Stimulated activated naive B cell treated with anti-CD40 and anti-IgM and Interleukin-4, amounts not matched to agents 10 μg/mL and 1 μg/mL and 100 μg/mL, for 72 hours (primary cell): ENCODE measurements at regions not wholly inside any gene's neighbourhood (a gene's known extent, or its start where the extent isn't known, plus 50 kb on each side); places are given as distances from the start of the nearest gene placed in this dataset.
"Not testable (repeated sequence)": the region's sequence is repeated elsewhere in the genome, so short reads cannot be mapped to it uniquely, and the experiment has no call there.

ENCODE experiments used
- ATAC-seq, 2 donors: fragments of 150-1000 bp; cut with Tn5 transposase; replicated peaks; 2 replicates each; pipeline ENCODE4 v1.10.0; 2021; ENCODE audit warnings: moderate library complexity in 1 of 2
- DNase-seq: peaks from one replicate; pipeline ENCODE4 v3.0.0; 2021
- H3K27ac Mint-ChIP-seq: one replicate; pipeline ENCODE4 v1.8.0; 2022; ENCODE audit warnings: mild to moderate bottlenecking, mixed read lengths
- H3K27me3 Mint-ChIP-seq, 2 donors: one replicate each; pipeline ENCODE4 v1.8.0; 2022; ENCODE audit warnings: mixed read lengths in 2 of 2
- H3K36me3 Mint-ChIP-seq, 2 donors: one replicate each; pipeline ENCODE4 v1.8.0; 2022; ENCODE audit warnings: mixed read lengths in 2 of 2, mild to moderate bottlenecking in 1 of 2
- H3K4me1 Mint-ChIP-seq, 2 donors: one replicate each; pipeline ENCODE4 v1.8.0; 2022; ENCODE audit warnings: mixed read lengths in 2 of 2, mild to moderate bottlenecking in 1 of 2
- H3K4me3 Mint-ChIP-seq, 2 donors: one replicate each; pipeline ENCODE4 v1.8.0; 2022; ENCODE audit warnings: mild to moderate bottlenecking in 2 of 2, mixed read lengths in 2 of 2, moderate library complexity in 1 of 2
- H3K9me3 Mint-ChIP-seq, 2 donors: one replicate each; pipeline ENCODE4 v1.8.0; 2022; ENCODE audit warnings: mixed read lengths in 2 of 2, mild to moderate bottlenecking in 1 of 2

DNA sequence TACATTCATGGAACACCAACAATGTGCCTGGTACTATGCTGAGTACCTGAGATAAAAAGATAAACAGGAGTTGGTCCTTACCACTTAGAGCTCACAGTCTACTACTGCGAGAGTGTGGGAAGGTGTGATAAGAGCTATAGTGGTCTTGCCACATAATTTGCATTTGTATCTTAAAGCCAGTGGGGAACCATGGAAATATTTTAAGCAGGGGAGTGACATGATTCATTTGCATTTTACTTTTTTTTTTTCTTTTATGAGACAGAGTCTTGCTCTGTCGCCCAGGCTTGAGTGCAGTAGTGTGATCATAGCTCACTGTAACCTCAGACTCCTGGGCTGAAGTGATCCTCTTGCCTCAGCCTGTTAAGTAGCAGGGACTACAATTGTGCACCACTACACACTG, 53.6 kb downstream of the SRGAP2 start:
- not testable (repeated sequence) for H3K4me3 Mint-ChIP-seq, H3K9me3 Mint-ChIP-seq, H3K36me3 Mint-ChIP-seq, H3K27ac Mint-ChIP-seq, DNase-seq, H3K27me3 Mint-ChIP-seq
- peaks cover 11% of the 10 kb centered on the region in 2 donors for H3K4me1 Mint-ChIP-seq
- peak; percentile 94 to 96 for ATAC-seq

DNA sequence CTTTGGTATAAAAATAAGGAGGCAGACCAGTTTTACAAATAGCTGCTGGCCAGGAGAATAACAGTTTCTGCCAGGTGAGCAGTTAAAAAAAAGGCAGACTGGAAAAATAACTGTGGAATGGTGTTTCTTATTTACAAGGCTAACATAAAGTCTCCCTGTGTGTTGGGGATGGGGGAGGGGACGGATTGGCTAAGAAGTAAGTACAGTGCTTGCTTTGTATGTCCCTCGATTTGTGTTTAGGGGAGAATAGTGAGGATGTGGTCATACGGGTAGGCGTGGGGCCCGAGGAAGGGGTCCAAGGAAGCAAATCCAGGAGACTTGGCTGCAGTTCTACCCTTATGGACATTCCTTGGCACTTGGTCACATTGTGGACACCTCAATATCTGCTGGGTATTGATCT, 58.1 kb downstream of the SRGAP2 start:
- not testable (repeated sequence) for H3K27ac Mint-ChIP-seq, ATAC-seq, H3K27me3 Mint-ChIP-seq, DNase-seq, H3K4me1 Mint-ChIP-seq, H3K36me3 Mint-ChIP-seq, H3K4me3 Mint-ChIP-seq, H3K9me3 Mint-ChIP-seq

DNA sequence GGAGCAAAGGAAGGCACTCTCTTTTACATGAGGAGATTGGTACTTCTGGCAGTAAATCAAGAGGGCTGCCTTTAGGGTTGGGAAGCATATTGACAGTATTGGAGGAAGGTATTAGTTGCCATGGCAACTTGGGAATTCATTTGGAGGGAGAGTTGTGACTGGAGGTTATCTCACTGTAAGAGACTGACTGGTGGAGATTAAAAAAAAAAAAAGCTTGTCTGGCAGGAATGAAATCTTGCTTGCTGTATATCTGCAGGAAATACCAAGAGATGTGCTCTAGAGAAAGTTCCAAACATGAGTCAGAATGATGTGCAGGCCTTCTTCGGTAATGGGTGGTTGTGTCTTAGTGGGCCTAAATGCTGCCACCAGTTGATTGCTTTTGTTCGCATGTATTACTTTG, 59.1 kb downstream of the SRGAP2 start:
- not testable (repeated sequence) for H3K36me3 Mint-ChIP-seq, H3K27me3 Mint-ChIP-seq, DNase-seq, H3K27ac Mint-ChIP-seq, ATAC-seq, H3K4me1 Mint-ChIP-seq, H3K4me3 Mint-ChIP-seq, H3K9me3 Mint-ChIP-seq

DNA sequence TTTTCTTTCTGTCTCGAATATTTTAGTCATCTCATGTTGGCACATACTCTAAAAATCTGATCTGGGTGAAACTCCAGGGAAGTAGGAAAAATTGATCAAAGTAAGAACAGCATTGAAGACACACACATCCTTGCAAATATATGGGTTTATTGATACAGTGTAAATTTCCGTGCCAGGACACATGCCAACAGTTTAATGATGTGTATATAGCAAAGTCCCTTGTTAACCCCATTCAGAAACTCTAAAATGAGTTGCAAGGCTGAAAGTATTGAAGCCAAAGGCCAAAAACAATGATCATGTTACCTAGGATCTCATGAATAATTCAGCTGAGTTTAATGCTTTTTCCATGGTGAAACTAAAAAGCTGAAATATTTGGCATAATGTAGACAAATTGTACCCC, 61.6 kb downstream of the SRGAP2 start:
- H3K27ac Mint-ChIP-seq, H3K4me3 Mint-ChIP-seq, H3K9me3 Mint-ChIP-seq, H3K4me1 Mint-ChIP-seq, ATAC-seq, DNase-seq, H3K27me3 Mint-ChIP-seq, H3K36me3 Mint-ChIP-seq: not testable (repeated sequence)

DNA sequence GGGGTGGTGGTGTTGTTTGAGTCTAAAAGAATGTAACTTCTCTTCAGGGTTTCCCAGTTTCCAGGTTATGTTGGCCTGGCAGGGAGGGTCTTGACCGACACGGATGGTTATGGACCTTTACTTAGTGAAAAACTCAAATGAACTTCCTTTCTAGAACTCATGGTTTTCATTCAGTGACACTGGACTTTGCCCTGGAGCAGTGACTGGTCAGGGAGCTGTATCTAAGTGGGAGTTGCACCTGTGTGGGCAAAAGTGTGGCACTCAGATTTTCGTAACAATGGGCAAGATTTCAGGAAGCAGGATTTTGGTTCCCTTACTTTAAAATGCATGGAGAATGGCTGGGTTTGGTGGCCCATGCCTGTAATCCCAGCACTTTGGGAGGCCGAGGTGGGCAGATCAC, 67.8 kb downstream of the SRGAP2 start:
- H3K4me3 Mint-ChIP-seq, ATAC-seq, H3K36me3 Mint-ChIP-seq, H3K4me1 Mint-ChIP-seq, H3K27me3 Mint-ChIP-seq, DNase-seq, H3K9me3 Mint-ChIP-seq, H3K27ac Mint-ChIP-seq: not testable (repeated sequence)

DNA sequence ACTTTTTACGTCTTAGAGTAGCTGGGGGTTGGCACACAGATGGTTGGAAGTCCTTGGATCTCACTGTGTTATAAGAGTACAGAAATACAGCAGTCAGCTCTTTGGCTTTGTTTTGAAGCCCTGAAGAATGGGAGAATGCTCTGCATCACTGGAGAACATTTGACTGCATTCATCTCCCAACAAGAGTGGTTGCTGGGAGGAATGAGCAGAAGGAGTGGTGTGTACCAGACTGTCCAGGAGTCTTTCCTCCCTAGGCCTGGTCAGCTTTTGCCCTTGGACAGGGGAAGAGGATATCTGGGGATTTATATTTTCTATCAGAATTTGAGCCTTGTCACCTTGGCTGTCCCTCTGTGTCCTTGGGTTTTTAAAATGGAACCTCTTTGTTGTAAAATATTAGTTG, 69.8 kb downstream of the SRGAP2 start:
- not testable (repeated sequence) for H3K36me3 Mint-ChIP-seq, H3K4me1 Mint-ChIP-seq, H3K4me3 Mint-ChIP-seq, DNase-seq, ATAC-seq, H3K27ac Mint-ChIP-seq, H3K27me3 Mint-ChIP-seq, H3K9me3 Mint-ChIP-seq

DNA sequence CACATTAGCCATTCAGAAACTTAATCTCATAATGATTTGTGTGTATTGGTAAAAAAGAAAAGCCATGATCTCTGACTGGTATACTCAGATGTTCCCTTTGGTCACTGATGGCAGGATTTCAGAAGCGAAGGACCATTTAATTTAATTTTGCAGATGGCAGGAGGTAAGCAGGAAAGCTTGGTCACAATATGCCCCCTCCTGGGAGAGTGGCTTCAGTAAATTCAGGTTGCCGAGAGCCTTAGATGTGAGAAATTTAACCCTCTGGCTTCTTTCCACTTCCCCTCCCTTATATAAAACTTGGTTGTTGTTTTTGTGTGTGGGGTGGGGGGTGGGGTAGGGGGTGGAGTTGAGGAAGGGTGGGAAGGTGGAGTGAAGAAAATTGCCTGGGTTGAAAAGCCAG, 72.8 kb downstream of the SRGAP2 start:
- H3K27me3 Mint-ChIP-seq, H3K9me3 Mint-ChIP-seq, H3K4me3 Mint-ChIP-seq, H3K27ac Mint-ChIP-seq, DNase-seq, H3K36me3 Mint-ChIP-seq, H3K4me1 Mint-ChIP-seq: not testable (repeated sequence)
- ATAC-seq, result peak; percentile 33 to 54

DNA sequence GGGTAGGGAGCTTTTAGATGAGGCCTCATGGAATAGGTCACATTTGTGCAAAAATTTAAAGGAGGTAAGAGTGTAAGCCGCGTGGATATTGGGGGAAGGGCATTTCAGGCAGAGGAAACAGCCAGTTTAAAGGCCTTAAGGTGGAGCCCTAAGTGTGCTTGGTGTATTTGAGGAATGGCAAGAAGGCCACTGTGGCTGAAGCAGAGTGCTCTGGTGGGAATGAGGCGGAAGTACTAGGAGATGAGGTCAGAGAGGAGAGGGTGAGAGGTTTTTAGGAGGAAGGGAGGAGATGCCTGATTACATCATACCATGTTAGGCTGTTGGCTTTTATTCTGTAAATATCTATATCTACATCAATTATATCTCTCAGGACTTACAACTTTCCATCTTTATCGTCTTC, 75.3 kb downstream of the SRGAP2 start:
- not testable (repeated sequence) for H3K4me1 Mint-ChIP-seq, H3K36me3 Mint-ChIP-seq, H3K27me3 Mint-ChIP-seq, ATAC-seq, H3K9me3 Mint-ChIP-seq, H3K4me3 Mint-ChIP-seq, DNase-seq
- H3K27ac Mint-ChIP-seq, result peak overlapping the region; percentile 45

DNA sequence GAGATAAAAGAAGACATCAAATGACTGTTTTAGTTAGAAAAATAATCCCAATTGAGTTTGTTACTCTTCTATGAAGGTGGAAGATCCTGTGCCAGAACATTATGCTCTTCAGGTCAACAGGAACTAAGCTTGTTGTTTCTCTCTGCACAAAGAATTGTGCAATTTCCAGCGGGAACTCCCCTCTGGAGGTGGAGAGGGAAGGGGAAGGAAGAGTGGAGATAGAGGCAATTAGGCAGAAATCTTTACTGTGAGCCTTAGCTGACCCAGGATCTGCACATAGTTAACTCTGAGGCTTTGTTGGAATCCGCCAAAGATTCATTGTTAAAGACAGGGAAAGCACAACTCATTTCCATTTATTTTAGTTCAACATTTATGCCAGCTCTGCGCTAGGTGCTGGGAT, 77.3 kb downstream of the SRGAP2 start:
- H3K36me3 Mint-ChIP-seq, result not testable (repeated sequence)

DNA sequence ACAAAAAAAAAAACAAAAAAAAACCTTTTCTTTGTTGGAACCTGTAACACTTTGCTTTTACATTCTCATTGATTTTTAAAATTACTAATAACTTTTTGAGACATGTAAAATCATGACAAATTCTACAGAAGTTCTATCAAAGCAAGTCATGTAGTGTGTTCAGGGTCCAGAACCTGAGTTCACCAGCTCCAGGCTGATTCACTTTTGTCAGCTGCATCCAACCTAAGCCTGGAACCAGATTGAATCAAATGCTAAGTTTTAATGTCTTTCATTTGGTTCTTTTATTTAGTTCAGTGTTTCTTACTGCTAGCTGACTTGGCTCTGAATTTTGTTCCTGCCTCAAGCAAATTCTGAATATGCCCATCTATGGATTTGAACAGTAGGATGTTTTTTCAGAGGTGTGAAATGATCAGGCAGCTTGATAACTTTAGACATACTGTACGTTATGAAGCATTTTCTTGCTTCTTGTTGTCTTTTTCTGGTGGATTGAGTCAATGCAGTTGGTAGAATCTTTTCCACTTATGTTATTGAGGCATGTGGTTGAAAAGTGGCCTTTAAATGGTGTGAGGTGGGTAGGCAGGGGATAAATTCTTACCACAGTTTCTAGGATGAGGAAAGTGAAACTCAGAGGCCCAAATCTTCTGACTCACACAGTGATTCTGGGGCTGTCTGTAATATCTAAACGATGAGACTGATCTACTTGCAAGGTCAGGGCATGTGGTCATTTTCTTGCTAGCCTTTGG, 78.7 kb downstream of the SRGAP2 start:
- H3K4me1 Mint-ChIP-seq, result peaks cover 12 to 13% of the 10 kb centered on the region in 2 donors
- not testable (repeated sequence) for DNase-seq, H3K9me3 Mint-ChIP-seq, H3K27me3 Mint-ChIP-seq, H3K36me3 Mint-ChIP-seq, H3K27ac Mint-ChIP-seq, H3K4me3 Mint-ChIP-seq
- peak; percentile 91 for ATAC-seq

More for the DNA sequence above, 77.3 kb downstream of the SRGAP2 start:
- H3K4me1 Mint-ChIP-seq, ATAC-seq, H3K27ac Mint-ChIP-seq, H3K27me3 Mint-ChIP-seq, H3K9me3 Mint-ChIP-seq, H3K4me3 Mint-ChIP-seq, DNase-seq: not testable (repeated sequence)

DNA sequence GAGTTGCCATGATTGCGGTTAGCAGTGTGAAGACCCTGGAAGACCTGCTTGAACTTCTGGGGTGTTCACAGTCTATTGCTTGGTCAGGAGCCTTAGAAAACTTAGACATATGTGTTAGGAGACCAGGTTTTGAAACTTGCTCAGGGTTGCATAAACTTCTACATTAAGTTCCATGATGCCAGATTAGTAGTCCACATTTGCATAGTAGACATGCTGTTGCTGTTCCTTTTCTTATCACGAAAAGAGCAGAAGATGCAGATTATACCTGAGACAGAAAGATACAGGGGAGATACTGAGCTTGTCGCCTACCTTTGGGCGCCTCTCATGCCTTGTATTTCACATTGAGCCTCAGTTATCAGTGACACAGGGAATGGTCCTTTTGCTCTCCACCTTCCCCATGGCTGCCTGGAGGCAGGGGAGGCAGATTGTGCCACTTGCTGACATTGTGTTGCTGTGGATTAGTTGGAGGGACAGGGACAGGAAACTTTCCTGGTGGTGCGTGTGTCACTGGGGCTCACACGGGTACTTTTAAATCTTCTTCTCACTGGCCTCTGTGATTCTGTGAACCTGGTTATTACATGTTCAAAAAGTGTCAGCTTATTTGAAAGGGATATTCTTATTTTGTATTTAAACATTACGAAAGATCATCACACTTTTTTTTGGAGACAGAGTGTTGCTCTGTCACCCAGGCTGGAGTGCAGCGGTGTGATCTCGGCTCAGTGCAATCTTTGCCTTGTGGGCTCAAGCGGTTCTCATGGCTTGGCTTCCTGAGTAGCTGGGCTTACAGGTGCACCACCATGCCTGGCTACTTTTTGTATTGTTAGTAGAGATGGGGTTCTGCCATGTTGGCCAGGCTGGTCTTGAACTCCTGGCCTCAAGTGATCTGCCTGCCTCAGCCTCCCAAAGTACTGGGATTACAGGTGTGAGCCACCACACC, 82.0 kb downstream of the SRGAP2 start:
- not testable (repeated sequence) for H3K36me3 Mint-ChIP-seq, DNase-seq, H3K9me3 Mint-ChIP-seq, H3K27ac Mint-ChIP-seq, H3K27me3 Mint-ChIP-seq, H3K4me3 Mint-ChIP-seq
- H3K4me1 Mint-ChIP-seq, result peaks cover 10 to 14% of the 10 kb centered on the region in 2 donors
- ATAC-seq, result peak; percentile 20 to 38

DNA sequence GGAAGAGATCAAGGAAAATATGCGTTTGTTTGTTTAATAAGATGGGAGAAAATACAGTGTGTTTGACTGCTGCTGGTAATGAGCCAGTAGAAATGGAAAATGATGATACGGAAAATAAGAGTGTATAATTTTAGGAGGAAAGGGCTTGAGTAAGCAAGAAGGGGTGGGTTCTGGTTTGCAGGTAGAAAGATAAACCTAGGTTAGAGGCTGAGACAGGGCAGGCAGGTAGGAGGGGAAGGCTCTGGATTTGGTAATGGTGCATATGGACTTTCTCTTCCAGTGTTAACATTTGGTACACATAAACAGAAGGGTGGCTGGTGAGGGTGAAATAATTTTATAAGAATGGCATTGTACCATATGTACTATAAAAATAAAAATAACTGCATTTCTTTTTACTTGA, 84.4 kb downstream of the SRGAP2 start:
- DNase-seq, H3K27me3 Mint-ChIP-seq, H3K9me3 Mint-ChIP-seq, ATAC-seq, H3K36me3 Mint-ChIP-seq: not testable (repeated sequence)
- Mint-ChIP-seq H3K27ac (peak overlapping the region; percentile 85), H3K4me3 (peak overlapping the region in 1 of 2 donors; percentile 71), H3K4me1 (peaks cover 10 to 16% of the 10 kb centered on the region in 2 donors)

DNA sequence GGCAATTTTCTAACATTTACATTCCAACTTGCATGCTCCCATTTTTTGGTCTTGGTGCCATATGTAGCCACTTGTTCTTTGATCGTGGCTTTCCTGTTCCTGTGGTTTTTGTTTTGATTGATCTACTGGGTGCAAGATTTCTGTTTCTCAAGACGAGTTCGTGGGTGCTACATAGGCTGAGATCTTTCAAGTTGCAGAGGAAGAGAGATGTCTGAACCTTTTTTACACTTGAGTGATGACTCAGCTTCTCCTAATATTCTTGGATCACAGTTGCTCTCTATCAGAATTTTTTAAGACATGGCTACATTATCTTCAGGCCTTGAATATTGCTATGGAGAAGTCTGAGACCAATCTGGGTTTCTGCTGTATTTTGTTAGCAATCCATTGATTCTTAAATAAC, 85.1 kb downstream of the SRGAP2 start:
- not testable (repeated sequence) for ATAC-seq, H3K9me3 Mint-ChIP-seq, H3K27me3 Mint-ChIP-seq, H3K36me3 Mint-ChIP-seq, H3K27ac Mint-ChIP-seq, DNase-seq, H3K4me3 Mint-ChIP-seq
- H3K4me1 Mint-ChIP-seq, result peaks cover 10 to 14% of the 10 kb centered on the region in 2 donors

DNA sequence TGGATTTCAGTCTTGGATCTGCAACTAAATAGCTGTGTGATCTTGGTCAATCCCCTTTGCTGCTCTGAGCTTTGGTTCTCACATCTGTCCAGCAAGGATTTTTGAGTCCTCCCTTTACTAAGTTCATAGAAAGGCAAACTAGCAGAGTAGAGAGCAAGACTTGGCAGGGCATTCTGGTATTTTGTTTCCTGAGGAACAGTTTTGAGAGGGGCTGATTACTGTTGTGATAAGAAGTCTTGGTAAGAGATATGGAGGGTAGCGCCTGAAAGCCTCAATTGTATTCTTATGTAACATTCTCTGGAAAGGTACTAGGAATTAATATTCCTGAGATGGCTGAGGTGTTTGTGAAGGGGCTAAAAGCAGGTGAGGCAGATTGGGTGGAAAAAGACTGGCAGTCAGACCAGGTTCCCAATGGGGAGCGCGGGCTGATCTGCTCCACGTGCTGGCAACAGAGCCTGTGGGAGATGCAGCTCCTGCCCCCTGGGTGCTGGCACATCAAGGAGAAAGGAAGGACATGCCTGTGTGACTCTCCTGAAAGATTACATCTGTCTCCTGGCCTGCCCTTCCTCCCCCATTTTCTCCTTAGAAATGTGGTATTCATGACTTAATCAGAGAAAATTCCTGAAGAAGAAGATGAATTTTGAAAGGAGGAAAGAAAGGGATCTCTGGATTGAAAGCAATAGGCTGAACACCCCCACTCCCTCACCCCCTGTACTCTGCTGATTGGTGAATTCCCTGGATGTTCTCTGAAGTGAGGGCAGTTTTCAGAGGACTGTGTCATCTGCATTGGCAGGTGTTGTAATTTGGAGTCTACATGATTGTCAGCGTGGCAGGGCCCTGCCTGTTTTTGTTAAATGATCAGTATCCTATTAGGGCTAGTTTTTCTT, 94.0 kb downstream of the SRGAP2 start:
- not testable (repeated sequence) for H3K4me1 Mint-ChIP-seq, DNase-seq, H3K4me3 Mint-ChIP-seq, H3K9me3 Mint-ChIP-seq, H3K27me3 Mint-ChIP-seq, H3K36me3 Mint-ChIP-seq, ATAC-seq, H3K27ac Mint-ChIP-seq
